OCI-LY1 (cell line): ENCODE measurements at regions not wholly inside any gene's neighbourhood (a gene's known extent, or its start where the extent isn't known, plus 50 kb on each side); places are given as distances from the start of the nearest gene placed in this dataset.

Experiments
- CTCF ChIP-seq: fragments of 200-600 bp; sonication (generic), shearing (Covaris generic); IDR thresholded peaks from 2 replicates; pipeline ENCODE4 v1.5.1; 2017; ENCODE audit warnings: mild to moderate bottlenecking, antibody characterized with exemption, low read length, moderate library complexity, mixed read lengths
- EZH2 ChIP-seq: fragments of 200-600 bp; sonication (generic), shearing (Covaris generic); IDR thresholded peaks from 2 replicates; pipeline ENCODE4 v1.8.0; 2017; ENCODE audit warnings: borderline replicate concordance, mixed run types, mild to moderate bottlenecking, antibody characterized with exemption, low read length, moderate library complexity, mixed read lengths

- TF ChIP-seq CTCF (peak; percentile 47; the same call in 1 of the 2 replicates), EZH2 (no peak)
Observed at GRCh38 chr7:142654398-142654797, 94.9 kb upstream of the PRSS1 start.
